ENCODE measurements at regions not wholly inside any gene's neighbourhood (a gene's known extent, or its start where the extent isn't known, plus 50 kb on each side); places are given as distances from the start of the nearest gene placed in this dataset.

DNA sequence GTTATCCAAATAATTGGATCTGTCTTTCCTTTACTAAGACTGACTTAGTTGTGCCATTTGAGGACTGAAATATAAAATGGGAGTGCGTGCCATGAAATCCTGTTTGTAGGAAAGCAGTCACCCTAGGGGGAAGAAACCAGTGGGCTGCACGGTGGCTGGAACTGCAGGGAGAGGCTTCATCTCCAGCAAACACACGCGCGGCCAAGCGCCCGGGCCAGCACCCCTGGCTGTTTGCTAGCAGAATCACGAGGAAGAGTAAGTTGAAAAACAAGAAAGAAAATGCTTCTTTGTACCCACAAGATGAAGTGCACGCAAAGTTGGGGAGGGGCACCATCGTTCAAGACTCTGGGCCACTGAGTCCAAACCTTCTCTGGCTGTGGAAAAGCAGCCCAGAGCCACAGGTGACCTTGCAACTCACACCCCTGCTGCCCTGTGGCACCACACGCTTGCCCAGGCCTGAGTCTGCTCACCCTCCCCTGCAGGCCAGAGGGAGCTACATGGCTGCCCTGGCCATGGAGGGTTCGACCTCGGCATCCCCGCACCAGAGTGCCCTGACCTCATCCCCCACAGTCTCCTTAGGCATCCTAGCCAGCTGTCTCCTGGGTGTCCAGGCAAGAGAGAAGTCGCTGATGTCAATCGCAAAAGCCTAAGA is 55.2 kb downstream of the IRX2 start:
- no peak for DNase-seq (ENCODE audit: low read depth in 1 of 2, low spot score in 1 of 2)

DNA sequence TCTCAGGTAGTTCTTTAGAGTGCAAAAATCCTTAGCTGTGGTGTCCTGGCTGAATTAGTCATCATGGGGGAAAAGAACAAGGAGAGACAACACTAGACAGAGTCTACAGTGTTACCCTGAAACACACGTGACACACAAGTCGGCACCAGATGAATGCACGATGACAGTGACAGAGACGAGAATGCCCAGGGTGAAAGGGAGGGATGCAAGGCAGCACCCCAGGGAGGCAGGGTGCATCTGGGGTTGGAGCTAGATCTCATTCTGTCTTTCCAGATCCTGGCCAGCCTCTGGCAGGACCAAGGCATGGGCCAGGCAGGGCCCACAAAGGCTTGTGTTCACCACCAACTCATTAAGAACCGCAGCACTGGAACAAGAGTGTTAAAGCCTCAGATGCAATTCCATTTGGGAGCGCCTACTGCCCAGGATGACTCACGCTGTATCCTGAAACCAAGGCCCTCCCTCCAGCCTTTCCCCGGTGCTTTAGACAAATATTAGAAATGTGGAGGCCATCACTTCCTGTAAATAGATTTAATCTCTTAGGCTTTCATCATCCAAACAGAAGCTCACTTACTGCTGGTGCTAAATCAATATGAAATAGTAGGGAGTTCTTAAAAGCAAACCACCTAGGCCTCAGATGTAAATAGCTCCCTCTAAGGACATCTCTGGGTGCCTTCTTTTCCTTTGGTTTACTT is 56.1 kb downstream of the IRX2 start:
- DNase-seq (ENCODE audit: low read depth in 1 of 2, low spot score in 1 of 2) = no peak

DNA sequence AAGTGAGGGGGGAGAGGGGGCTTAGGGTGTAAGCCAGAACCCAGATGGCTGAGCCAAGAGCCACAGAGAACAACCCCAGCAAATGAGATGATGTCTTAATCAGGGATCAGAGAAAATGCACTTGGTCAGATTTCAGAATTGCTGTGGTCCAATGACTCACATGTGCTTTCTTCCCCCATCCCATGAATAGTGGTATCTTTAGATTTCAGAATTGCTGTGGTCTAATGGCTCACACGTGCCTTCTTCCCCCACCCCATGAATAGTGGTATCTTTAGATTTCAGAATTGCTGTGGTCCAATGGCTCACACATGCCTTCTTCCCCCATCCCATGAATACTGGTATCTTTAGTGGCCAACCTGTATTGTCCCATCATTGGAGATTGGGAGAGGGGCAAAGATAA is 59.9 kb downstream of the IRX2 start:
- DNase-seq (ENCODE audit: low read depth in 1 of 2, low spot score in 1 of 2) = no peak

DNA sequence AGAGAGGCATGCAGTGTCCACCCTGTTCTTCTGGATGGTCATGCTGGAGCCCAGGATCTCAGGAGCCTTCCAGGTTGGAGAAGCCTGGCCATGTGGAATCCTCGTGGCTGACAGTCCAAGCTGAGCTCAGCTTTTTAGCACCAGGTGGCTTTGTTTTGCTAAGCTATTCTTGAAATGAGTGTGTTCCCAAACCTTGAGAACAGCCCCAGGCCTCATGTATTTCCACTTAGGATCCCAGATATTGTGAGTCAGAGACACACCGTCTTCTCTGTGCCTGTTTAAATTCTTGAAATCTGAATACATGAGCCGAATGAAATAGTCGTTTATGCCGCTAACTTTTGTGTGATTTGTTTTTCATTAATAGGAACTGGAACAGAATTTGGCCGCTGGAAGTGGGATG is 61.2 kb downstream of the IRX2 start:
- DNase-seq (ENCODE audit: low read depth in 1 of 2, low spot score in 1 of 2) = no peak

DNA sequence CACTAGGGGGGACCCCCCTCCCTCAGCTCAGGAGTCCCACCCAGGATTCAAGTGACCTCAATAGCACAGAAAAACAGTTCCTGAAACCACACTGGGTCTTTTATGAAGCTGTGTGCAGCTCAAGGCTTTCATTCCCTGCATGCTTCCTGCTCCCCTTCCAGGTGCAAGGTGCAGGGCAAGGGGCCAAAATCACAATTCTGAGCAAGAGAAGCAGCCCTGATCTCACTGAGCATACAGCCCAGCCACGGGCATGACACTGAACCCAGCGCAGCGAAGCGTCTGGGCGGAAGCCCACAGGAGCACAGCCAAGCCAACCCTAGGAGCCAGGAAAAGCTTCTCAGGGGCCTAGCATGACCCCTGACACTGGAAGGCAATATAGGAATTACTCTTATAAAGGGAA is 62.9 kb downstream of the IRX2 start:
- DNase-seq (ENCODE audit: low read depth in 1 of 2, low spot score in 1 of 2) = no peak

DNA sequence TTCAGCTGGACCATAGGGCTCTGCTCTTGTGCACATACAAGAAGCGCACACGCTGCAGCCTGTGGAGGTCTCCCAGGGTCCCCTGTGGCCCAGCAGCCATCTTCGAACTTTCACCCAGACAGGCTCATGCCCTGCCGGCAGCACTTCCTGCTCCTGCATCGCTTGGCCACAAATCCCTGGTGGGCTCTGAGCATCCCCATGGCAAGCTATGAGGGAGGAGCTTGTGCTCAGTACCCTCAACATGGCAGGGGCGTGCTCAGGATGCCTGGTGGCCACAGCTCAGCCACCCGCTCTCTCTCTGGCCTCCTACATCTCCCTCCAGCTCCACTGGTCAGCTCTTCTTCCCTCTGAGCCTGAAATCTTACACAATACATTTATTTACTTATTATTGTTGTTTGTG is 63.7 kb downstream of the IRX2 start:
- no peak for DNase-seq (ENCODE audit: low read depth in 1 of 2, low spot score in 1 of 2)

DNA sequence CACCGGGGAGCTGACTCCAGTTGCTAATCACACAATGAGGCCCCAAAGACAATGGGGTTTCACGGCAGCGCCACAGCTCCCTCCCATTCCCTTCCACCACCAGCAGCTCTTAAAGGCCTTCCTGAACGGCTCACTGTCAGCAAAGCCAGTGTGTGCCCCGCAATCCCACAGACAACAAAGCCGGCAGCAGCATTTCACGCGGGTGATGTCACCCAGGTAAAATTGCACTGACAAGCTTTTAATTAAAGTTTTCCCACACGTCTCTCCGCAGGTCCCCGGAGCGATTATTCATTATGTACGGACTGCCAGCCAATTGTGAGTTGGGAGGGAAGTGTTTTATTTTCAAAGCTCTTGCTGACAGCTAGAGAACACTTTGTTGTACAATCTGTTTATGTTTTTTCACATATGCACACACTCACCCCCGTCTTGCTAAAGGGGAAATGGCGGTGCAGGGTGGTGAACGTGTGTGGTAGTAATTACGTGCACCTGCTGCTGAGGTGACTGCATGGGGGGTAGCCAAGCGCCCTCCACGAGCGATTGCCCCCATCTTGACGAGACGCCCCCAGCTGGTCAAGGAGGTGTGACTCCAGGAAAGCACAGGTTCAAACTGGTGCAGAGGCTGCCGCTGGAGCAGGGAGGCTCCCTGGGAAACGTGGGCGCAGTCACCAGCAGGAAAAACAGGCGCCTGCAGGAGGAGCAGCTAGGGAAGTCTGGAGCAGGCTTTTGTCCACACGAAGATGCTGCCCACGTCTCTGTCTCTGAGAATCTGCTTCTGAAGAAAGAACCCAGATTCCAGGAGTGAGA is 65.0 kb downstream of the IRX2 start:
- DNase-seq (ENCODE audit: low read depth in 1 of 2, low spot score in 1 of 2) = no peak

DNA sequence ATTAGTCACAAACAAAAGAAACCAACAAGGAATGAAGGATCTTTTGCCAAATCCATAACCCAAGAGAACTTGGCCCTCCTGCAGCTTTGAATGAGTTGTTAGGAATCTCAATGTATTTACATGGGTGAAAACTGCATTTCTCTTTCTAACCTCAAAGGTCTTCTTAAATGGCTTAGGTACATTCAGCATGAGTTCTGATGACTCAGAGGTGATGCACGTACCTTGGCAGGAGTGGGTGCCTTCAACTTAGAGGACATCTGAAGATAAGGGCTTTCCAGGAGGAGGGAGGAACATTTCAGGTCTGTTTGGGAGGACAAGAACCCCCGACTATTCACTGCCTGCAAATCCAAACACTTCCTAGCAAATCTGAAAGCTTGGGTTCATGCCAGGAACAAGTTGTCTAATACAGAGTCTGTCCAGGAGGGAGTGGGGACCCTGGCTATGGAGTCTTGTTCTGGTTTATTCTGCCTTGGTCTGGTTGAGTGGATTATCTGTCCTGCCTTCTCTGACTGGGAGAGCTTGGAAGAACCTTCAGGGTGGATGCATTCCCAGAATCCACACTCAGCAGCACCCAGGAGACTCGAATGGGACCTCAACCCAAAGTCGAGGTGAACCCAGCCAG is 65.7 kb downstream of the IRX2 start:
- no peak for DNase-seq (ENCODE audit: low read depth in 1 of 2, low spot score in 1 of 2)

DNA sequence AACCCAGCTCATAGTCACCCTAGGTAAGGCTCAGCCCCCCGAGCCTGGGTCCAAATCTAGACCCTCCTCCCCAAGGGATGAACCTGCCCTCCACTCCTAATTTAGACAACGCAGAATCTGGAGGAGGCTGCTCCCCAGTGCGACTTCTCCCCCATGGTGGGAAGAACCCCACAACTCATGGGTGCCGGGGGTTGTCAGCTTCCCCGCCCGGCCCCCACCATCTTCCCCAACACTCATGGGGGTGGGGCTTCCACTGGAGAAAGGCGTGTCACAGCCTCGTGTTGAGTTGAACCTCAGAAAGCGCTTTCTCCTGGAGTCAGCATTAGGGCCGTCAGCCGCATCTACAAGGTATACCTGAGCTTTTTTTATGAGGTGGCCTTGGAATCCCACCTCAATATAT is 66.9 kb downstream of the IRX2 start:
- DNase-seq (ENCODE audit: low read depth in 1 of 2, low spot score in 1 of 2) = no peak

DNA sequence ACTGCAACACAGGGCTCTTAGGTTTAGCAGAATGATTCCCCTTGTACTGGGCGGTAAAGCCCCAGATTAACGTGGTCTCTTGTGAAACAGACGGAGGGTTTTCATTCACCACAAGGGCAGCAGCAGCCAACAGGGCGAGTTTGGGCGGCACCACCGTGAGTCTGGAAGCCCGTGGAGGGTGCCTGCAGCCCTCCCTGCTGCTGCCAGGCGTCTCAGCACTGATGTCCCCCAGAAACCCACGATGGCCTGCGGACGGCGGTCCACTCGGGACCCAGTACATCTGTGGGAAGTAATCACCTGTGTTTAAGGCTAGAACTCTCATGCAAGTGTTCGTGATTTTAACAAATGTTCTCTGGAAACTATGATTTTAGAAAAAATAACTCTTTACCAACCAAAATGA is 67.8 kb downstream of the IRX2 start:
- no peak for DNase-seq (ENCODE audit: low read depth in 1 of 2, low spot score in 1 of 2)

DNA sequence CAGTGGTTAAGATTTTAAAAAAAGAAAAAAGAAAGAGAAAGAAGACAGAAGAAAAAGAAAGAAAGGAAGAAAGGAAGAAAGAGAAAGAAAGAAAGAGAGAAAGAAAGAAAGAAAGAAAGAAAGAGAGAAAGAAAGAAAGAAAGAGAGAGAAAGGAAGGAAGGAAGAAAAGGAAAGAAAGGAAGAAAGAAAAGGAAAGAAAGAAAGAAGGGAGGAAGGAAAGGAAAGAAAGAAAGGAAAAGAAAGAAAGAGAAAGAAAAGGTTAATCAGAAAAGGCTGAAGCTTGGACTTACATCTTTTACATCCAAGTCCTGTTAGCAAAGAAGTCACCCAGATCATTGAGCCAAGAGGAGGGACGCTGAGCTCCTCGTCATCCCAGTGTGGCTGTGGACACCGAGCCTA is 70.0 kb downstream of the IRX2 start:
- no peak for DNase-seq (ENCODE audit: low read depth in 1 of 2, low spot score in 1 of 2)

DNA sequence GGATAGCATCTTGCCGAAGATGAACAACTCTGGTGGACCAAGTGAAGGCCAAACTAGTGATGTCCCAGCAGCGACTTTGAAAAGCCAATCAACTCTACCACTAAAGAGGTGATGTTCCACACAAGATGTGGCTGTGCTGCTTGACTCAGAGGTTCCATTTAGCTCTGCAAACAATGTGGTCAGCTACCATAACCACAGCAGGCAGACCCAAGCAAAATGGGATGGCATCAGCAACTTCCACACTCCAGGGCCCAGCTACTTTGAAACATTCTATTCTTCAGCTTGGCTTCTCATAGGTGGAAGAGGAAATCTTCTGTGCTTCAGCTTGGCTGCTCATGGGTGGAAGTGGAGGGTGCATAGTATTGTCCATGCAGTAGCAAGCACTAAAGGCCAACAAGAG is 70.5 kb downstream of the IRX2 start:
- no peak for DNase-seq (ENCODE audit: low read depth in 1 of 2, low spot score in 1 of 2)

DNA sequence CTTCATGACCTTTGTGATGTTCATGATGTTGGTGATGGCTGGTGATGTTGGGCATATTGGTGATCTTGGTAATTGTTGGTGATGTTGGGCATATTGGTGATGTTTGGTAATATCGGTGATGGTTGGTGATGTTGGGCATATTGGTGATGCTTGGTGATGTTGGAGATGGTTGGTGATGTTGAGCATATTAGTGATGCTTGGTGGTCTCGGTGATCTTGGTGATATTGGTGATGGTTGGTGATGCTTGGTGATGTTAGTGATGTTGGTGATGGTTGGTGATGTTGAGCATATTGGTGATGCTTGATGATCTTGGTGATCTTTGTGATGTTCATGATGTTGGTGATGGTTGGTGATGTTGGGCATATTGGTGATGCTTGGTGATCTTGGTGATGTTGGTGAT is 73.8 kb downstream of the IRX2 start:
- DNase-seq (ENCODE audit: low read depth in 1 of 2, low spot score in 1 of 2) = no peak

DNA sequence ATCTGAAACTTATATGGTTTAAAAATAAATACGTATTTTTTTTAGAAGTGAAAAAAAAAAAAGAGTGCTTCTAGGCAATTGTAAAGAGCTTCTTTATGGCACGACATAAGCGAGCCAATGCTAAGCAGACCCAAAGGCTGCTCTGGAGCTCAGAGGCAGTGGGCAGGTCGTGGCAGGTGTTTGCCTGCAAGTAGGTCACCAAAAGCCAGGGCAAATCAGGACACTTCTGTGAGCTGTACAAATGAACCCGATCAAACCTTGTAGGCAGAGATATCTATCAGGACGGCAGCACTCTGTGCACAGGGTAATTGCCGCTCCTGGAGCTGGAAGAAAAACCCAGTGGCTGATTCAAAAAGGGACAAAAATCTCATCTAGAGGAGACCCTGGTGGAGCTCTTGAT is 75.9 kb downstream of the IRX2 start:
- no peak for DNase-seq (ENCODE audit: low read depth in 1 of 2, low spot score in 1 of 2)

DNA sequence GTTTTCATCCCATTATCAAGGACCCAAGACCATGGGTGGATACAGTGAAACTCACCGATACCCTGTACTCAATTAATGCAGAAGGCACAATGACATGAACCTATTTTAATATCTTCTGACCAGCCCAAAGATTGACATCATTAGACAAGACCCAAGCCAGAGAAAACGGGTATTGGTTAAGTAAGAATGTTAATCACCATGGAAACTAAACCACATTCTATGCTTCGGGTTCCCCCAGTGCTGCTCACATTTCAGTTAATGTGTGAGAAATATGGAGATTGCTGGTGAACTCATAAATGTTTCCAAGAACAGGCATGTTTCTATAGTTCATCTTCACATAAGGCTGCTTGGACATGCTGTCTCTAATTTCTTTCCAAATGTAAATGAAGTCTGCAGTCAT is 77.0 kb downstream of the IRX2 start:
- DNase-seq (ENCODE audit: low read depth in 1 of 2, low spot score in 1 of 2) = no peak

DNA sequence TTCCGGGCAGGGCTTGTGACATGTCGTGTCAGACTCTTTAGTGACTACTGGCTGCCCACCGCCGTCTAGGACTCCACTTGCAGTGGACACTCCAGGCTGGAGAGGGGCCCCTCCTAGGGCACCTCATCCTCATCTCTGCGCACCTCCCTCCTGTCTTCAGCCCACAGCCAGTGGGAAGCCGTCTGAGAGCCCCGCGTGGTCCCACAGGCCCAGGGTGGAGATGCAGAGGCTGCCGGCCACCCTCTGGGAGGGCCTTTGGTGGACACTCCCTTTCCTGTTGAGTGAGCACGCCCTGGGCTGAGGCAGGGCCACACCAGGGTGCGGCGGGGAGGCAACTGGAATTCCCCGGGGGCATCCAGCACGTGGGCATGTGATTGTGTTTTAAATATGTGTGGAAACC is 80.5 kb downstream of the IRX2 start:
- DNase-seq (ENCODE audit: low read depth in 1 of 2, low spot score in 1 of 2) = no peak

DNA sequence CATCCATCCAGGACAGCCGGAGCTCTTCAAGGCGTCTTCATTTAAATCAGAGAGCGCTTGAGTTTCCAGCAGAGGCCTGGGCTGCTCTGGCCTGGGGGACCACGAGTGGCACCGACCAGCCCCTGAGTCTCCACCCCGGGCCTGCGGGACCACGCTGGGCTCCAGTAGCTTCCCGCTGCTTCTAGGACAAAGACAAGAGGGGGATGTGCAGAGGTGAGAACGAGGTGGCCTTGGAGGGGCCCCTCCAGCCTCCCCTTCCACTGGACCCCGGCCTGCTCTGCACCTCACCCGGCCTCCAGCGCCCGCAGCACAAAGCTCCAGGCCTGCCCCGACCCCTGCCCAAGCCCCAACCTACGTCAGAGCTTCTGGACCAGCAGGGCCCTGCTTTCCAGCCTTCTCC is 81.6 kb downstream of the IRX2 start:
- no peak for DNase-seq (ENCODE audit: low read depth in 1 of 2, low spot score in 1 of 2)

DNA sequence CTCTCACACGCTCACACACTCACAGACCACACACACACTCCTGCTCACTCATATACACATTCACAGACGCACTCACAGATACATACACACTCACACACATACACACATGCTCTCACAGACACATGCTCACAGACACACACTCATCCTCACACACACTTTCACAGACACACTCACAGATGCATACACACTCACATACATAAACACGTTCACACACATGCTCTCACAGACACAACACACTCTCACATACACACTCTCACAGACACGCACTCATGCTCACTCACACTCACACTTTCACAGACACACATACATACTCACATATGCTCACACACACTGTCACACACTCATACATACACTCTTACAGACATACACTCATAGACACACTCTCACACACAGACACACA is 82.2 kb downstream of the IRX2 start:
- no peak for DNase-seq (ENCODE audit: low read depth in 1 of 2, low spot score in 1 of 2)

DNA sequence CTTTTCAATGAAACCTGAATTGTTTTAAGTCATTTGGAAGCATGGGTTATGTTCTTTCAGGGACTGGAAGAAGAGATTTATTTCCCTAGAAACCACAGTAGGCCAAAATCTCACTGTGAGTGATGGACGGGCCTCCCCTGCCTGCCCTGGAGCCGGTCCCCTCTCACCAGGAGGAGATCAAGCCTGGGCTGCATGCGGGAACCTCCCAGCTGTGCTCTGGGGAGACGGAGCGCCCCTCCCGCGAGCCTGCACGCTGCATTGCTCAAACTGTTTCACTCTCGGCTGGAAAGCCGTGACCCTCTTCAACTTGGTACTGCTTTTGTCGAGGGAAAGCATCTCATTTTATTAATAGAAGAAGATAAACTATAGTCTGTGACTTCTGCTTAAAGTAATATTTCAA is 85.4 kb downstream of the IRX2 start:
- no peak for DNase-seq (ENCODE audit: low read depth in 1 of 2, low spot score in 1 of 2)

DNA sequence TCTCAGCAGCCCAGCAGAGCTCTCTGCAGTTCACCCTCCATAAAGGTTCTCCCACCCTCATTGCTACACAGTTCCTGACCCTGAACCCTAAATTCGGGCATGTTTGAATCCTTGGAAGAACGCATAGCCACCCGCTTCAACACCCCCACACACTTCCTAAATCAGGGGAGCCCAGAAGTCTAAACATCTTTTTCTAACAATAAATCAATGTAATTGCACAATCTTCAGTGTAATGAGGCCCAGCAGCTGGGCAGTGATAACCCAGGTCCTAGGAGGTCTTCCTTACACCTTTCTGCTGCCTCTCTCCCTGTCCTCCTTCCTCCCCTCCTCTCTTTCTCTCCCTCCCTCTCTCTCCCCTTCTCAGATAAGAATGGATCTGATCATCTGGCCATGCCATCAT is 88.0 kb downstream of the IRX2 start:
- no peak for DNase-seq (ENCODE audit: low read depth in 1 of 2, low spot score in 1 of 2)

DNA sequence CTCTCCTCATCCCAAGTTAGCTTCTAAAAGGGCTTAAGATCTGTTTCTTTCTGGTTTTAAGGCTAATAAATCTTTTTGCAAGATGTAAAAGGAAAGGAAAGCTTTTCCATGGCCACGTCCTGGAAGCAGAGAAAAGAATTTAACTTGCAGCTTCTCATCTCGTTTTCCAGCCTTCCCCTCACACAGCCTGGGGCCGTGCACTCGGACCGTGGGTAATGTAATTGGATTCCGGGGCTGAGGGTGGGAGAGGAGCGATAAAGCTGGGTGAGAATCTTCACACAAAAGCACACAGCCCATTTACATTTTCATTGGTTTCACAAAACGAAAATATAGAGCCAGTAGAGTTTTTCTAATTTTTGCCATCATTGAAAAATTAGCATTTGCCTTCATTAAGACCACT is 91.2 kb downstream of the IRX2 start:
- DNase-seq (ENCODE audit: low read depth in 1 of 2, low spot score in 1 of 2) = no peak

DNA sequence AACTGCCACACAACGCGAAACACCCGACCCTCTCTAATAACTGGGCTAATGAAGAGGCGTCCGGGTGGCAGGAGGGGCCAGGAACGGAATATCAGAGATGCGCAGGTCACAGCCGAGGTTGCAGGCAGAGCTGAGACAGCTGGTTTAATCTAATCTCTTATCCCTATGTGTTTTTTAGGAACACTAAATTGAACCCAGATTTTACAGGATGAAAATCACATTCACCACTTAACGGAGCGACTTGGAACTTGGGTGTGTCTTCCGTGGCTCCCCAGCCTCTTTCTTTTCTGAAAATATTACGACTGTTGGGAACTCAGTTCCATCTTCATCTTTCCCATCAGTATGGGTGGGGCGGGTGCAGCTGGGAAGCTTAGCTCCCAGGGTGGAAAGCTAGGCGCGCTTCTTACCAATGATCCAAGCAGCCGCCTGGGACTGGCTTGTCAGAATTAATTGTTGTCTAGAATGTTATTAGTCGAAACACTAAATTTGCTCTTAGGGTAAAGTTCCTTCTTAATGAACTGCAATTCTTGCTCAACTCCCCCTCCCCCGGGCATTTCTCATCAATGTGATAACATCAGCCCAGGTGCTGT is 92.5 kb downstream of the IRX2 start:
- no peak for DNase-seq (ENCODE audit: low read depth in 1 of 2, low spot score in 1 of 2)

Data from stimulated activated CD4-positive, alpha-beta T cell treated with anti-CD3 and anti-CD28 coated beads, Interleukin-15, amount 100 ng/mL, for 1 hour (primary cell).